Mesenchymal stem cell (in vitro differentiated cells and primary cell): ENCODE measurements at regions not wholly inside any gene's neighbourhood (a gene's known extent, or its start where the extent isn't known, plus 50 kb on each side); places are given as distances from the start of the nearest gene placed in this dataset.

Experiments used
- DNase-seq: peaks from one replicate; pipeline ENCODE4 v3.0.0-alpha.2; 2013
- H2AFZ ChIP-seq: one replicate; pipeline ENCODE4 v1.6.1; 2013; ENCODE audit warnings: low read depth, mild to moderate bottlenecking, control low read depth, inconsistent platforms, low read length, moderate library complexity
- H2AK5ac ChIP-seq: 2 replicates; pipeline ENCODE4 v1.6.1; 2013; ENCODE audit warnings: low read length, moderate library complexity, mild to moderate bottlenecking, inconsistent platforms; ENCODE audit not compliant: severe bottlenecking
- H2BK120ac ChIP-seq: one replicate; pipeline ENCODE4 v1.6.1; 2013; ENCODE audit warnings: low read depth, mild to moderate bottlenecking, inconsistent platforms, low read length, moderate library complexity
- H2BK12ac ChIP-seq, 2 experiments: one replicate each; pipeline ENCODE4 v1.6.1; 2013; ENCODE audit warnings: inconsistent platforms in 2 of 2, low read length in 2 of 2, mild to moderate bottlenecking in 2 of 2, moderate library complexity in 2 of 2, control low read depth in 1 of 2
- H2BK15ac ChIP-seq: one replicate; pipeline ENCODE4 v1.6.1; 2013; ENCODE audit warnings: mild to moderate bottlenecking, low read depth, inconsistent platforms; ENCODE audit not compliant: poor library complexity, severe bottlenecking
- H2BK5ac ChIP-seq: 2 replicates; pipeline ENCODE4 v1.6.1; 2013; ENCODE audit warnings: low read depth, mild to moderate bottlenecking, low read length, control low read depth, inconsistent platforms; ENCODE audit not compliant: poor library complexity, severe bottlenecking
- H3K14ac ChIP-seq, 2 experiments: one replicate each; pipeline ENCODE4 v1.6.1; 2013; ENCODE audit warnings: inconsistent platforms in 2 of 2, low read length in 2 of 2, control low read depth in 1 of 2, mild to moderate bottlenecking in 1 of 2, moderate library complexity in 1 of 2
- H3K18ac ChIP-seq, 2 experiments: one replicate each; pipeline ENCODE4 v1.6.1; 2013; ENCODE audit warnings: inconsistent platforms in 2 of 2, low read length in 2 of 2, control low read depth in 1 of 2, low read depth in 1 of 2, mild to moderate bottlenecking in 1 of 2
- H3K23ac ChIP-seq, 2 experiments: one replicate each; pipeline ENCODE4 v1.6.1; 2013; ENCODE audit warnings: inconsistent platforms in 2 of 2, low read length in 2 of 2, mild to moderate bottlenecking in 2 of 2, moderate library complexity in 2 of 2, control low read depth in 1 of 2
- H3K27ac ChIP-seq: 2 replicates; pipeline ENCODE4 v1.5.1; 2013; ENCODE audit warnings: mild to moderate bottlenecking, moderate library complexity, low read length, control low read depth, inconsistent platforms; ENCODE audit not compliant: poor library complexity, severe bottlenecking
- H3K27me3 ChIP-seq, 2 experiments: 2 replicates each; pipeline versions ENCODE4 v1.6.1 to v1.7.0; 2013; ENCODE audit warnings: low read length in 2 of 2, mild to moderate bottlenecking in 2 of 2, moderate library complexity in 2 of 2, control low read depth in 1 of 2, inconsistent platforms in 1 of 2; ENCODE audit not compliant: control insufficient read depth in 1 of 2, insufficient read depth in 1 of 2
- H3K36me3 ChIP-seq, 2 experiments: 2 replicates each; pipeline versions ENCODE4 v1.6.1 to v1.7.0; 2013; ENCODE audit warnings: low read length in 2 of 2, control low read depth in 1 of 2, inconsistent platforms in 1 of 2, low read depth in 1 of 2, mild to moderate bottlenecking in 1 of 2; ENCODE audit not compliant: insufficient read depth in 2 of 2, control insufficient read depth in 1 of 2
- H3K4ac ChIP-seq, 2 experiments: one replicate each; pipeline ENCODE4 v1.6.1; 2013; ENCODE audit warnings: inconsistent platforms in 2 of 2, low read length in 2 of 2, mild to moderate bottlenecking in 2 of 2, moderate library complexity in 2 of 2, control low read depth in 1 of 2, low read depth in 1 of 2
- H3K4me1 ChIP-seq: 2 replicates; pipeline ENCODE4 v1.6.1; 2013; ENCODE audit warnings: low read depth, low read length, control low read depth; ENCODE audit not compliant: control insufficient read depth, insufficient read depth
- H3K4me2 ChIP-seq: 2 replicates; pipeline ENCODE4 v1.6.1; 2013; ENCODE audit warnings: low read length, mild to moderate bottlenecking, inconsistent platforms; ENCODE audit not compliant: poor library complexity, severe bottlenecking
- H3K4me3 ChIP-seq, 2 experiments: 2 replicates each; pipeline versions ENCODE4 v1.5.1 to v1.7.0; 2013; ENCODE audit warnings: low read length in 2 of 2, mild to moderate bottlenecking in 2 of 2, control low read depth in 1 of 2, low read depth in 1 of 2; ENCODE audit not compliant: insufficient read depth in 1 of 2
- H3K79me1 ChIP-seq: replicated peaks from 2 replicates; pipeline ENCODE4 v1.6.1; 2013; ENCODE audit warnings: mild to moderate bottlenecking, control low read depth, low read length, inconsistent platforms; ENCODE audit not compliant: poor library complexity, severe bottlenecking
- H3K9ac ChIP-seq: 2 replicates; pipeline ENCODE4 v1.7.0; 2013; ENCODE audit warnings: mild to moderate bottlenecking, low read length, moderate library complexity
- H3K9me3 ChIP-seq: 2 replicates; pipeline ENCODE4 v1.7.0; 2013; ENCODE audit warnings: mild to moderate bottlenecking, low read length; ENCODE audit not compliant: control insufficient read depth
- H4K8ac ChIP-seq: one replicate; pipeline ENCODE4 v1.6.1; 2013; ENCODE audit warnings: inconsistent platforms, mild to moderate bottlenecking, low read length, moderate library complexity
- H4K91ac ChIP-seq: one replicate; pipeline ENCODE4 v1.6.1; 2013; ENCODE audit warnings: mild to moderate bottlenecking, low read length, inconsistent platforms
- WGBS: methylation state at CpG from one replicate; pipeline ENCODE4 v1.1.7; 2013; ENCODE audit warnings: mixed read lengths; 5-methylcytosine and 5-hydroxymethylcytosine counted together

GRCh38 chr3:28587723-28588122, 239.1 kb upstream of the AZI2 start:
- Histone ChIP-seq H3K4ac (no peak overlapping the region), H3K4me2 (no peak overlapping the region), H4K8ac (no peak overlapping the region), H2BK15ac (no peak overlapping the region), H3K18ac (no peak overlapping the region), H3K14ac (no peak overlapping the region), H2BK5ac (no peak overlapping the region), H2BK12ac (no peak overlapping the region), H3K4me1 (no peaks in the 10 kb centered on the region), H3K27me3 (no peaks in the 10 kb centered on the region), H3K9ac (no peak overlapping the region), H2AK5ac (no peak overlapping the region), H3K27ac (no peak overlapping the region), H4K91ac (no peak overlapping the region), H3K9me3 (no peaks in the 10 kb centered on the region), H3K79me1 (no peaks in the 10 kb centered on the region), H2AFZ (no peak overlapping the region), H3K23ac (no peak overlapping the region), H2BK120ac (no peak overlapping the region), H3K4me3 (no peak overlapping the region), H3K36me3 (no peaks in the 10 kb centered on the region)
- no peak for DNase-seq
- WGBS, result 69% methylated on average over 3 of the region's 3 CpGs

DNA sequence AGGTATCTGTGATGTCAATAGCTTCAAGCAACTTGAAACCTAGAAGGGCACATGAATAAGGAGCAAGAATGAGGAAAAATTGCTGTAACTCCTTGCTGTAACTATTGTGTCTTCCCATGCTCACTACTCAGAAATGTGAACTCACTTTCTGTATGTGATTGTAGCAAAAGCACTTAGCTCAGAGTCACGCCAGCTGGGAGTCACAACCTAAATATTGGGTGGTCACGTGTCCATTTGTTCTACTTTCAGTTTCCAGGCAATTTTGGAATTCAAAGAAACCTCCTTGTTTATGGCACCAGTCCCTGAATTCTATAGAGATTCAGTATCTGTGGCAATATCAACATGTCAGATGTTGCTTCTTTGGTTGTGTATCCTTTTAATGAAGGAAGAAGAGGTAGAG, 241.6 kb upstream of the AZI2 start:
- Histone ChIP-seq H3K4ac (no peak overlapping the region), H4K91ac (no peak overlapping the region), H3K9ac (peak overlapping the region; percentile 1), H2AFZ (no peak overlapping the region), H2BK12ac (no peak overlapping the region), H3K36me3 (no peaks in the 10 kb centered on the region), H2BK120ac (no peak overlapping the region), H3K27ac (no peak overlapping the region), H3K4me2 (no peak overlapping the region), H2BK5ac (no peak overlapping the region), H3K18ac (no peak overlapping the region), H3K9me3 (no peaks in the 10 kb centered on the region), H2AK5ac (no peak overlapping the region), H3K14ac (no peak overlapping the region), H3K79me1 (no peaks in the 10 kb centered on the region), H3K4me1 (no peaks in the 10 kb centered on the region), H4K8ac (no peak overlapping the region), H2BK15ac (no peak overlapping the region), H3K4me3 (peak overlapping the region in 1 of 2 experiments; percentile 22), H3K23ac (no peak overlapping the region), H3K27me3 (no peaks in the 10 kb centered on the region)
- 88% methylated on average over 2 of the region's 2 CpGs for WGBS
- DNase-seq, result peak; percentile 16

- Histone ChIP-seq H2BK15ac (no peak overlapping the region), H4K91ac (no peak overlapping the region), H2AFZ (no peak overlapping the region), H3K9me3 (no peaks in the 10 kb centered on the region), H3K4me2 (no peak overlapping the region), H3K23ac (no peak overlapping the region), H2BK12ac (no peak overlapping the region), H3K36me3 (no peaks in the 10 kb centered on the region), H3K79me1 (no peaks in the 10 kb centered on the region), H3K4ac (no peak overlapping the region), H3K4me3 (no peak overlapping the region), H3K18ac (no peak overlapping the region), H3K4me1 (no peaks in the 10 kb centered on the region), H2AK5ac (no peak overlapping the region), H3K27me3 (no peaks in the 10 kb centered on the region), H4K8ac (no peak overlapping the region), H3K9ac (peak overlapping the region; percentile 1), H3K14ac (no peak overlapping the region), H2BK5ac (no peak overlapping the region), H3K27ac (no peak overlapping the region), H2BK120ac (no peak overlapping the region)
- WGBS, result 85% methylated on average over 3 of the region's 3 CpGs
- no peak for DNase-seq
Observed at GRCh38 chr3:28590860-28591259, 242.2 kb upstream of the AZI2 start.

DNA sequence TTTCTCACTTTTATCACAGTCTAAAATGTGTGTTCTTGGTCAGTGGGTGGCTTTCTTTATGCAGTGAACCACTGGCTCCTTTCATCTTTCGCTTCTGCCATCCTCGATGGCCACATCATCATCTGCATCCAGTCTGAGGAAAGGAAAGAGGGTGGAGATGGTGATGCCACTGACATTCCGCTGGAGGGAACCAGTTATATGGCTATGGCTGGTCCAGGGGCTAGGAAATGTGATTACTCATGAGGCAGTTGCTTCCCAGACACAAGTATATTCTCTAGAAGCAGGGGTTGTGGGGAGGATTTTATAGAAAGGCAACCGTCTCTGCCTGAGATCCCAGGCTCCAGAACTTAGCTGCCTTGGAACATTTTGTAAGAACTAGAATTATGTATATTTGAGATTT, 246.7 kb upstream of the AZI2 start:
- Histone ChIP-seq H4K8ac (no peak overlapping the region), H3K9me3 (no peaks in the 10 kb centered on the region), H3K27me3 (no peaks in the 10 kb centered on the region), H3K27ac (no peak overlapping the region), H2AK5ac (no peak overlapping the region), H2AFZ (no peak overlapping the region), H3K4ac (no peak overlapping the region), H3K79me1 (no peaks in the 10 kb centered on the region), H4K91ac (no peak overlapping the region), H3K18ac (no peak overlapping the region), H2BK15ac (no peak overlapping the region), H3K4me2 (no peak overlapping the region), H3K14ac (no peak overlapping the region), H2BK12ac (no peak overlapping the region), H2BK5ac (no peak overlapping the region), H3K4me1 (no peaks in the 10 kb centered on the region), H3K9ac (no peak overlapping the region), H3K36me3 (no peaks in the 10 kb centered on the region), H3K23ac (no peak overlapping the region), H2BK120ac (no peak overlapping the region), H3K4me3 (no peak overlapping the region)
- DNase-seq, result no peak
- WGBS, result 74% methylated on average over 4 of the region's 4 CpGs
